ENCODE measurements at regions not wholly inside any gene's neighbourhood (a gene's known extent, or its start where the extent isn't known, plus 50 kb on each side); places are given as distances from the start of the nearest gene placed in this dataset.

DNA sequence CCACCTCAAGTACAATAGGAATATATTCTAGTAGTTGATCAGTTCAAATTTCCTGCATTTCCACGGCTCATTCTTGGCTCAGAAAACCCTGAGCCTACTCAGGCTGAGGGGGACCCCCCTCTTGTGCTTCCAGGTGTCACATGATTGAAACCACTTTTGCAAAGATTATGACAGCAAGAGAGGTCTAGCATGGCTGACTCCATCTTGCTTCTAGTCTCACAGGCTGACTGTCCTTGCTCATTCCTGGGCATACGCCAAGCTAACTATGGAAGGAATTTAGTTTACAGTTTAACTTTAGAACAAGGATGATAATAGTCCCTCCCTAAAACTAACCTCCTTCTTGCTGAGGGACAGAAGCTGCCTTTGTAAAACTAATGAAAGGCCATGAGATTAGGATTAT, 154.1 kb downstream of the SNX18 start:
- ATAC-seq (no peak), DNase-seq (no peak)
- Histone ChIP-seq H4K20me1 (ENCODE audit: low read length) (no peaks in the 10 kb centered on the region), H3K27ac (ENCODE audit: low read length) (no peak overlapping the region), H3K9ac (ENCODE audit: low read length) (no peak overlapping the region), H3K79me2 (ENCODE audit: low read length) (no peaks in the 10 kb centered on the region), H3K4me2 (ENCODE audit: low read length) (no peak overlapping the region), H3K4me3 (ENCODE audit: low read length) (no peak overlapping the region), H3K9me3 (ENCODE audit: low read length) (no peaks in the 10 kb centered on the region), H3K9me2 (replicated peaks; ENCODE audit: low read length) (no peaks in the 10 kb centered on the region), H3K36me3 (ENCODE audit: low read depth, low read length) (no peaks in the 10 kb centered on the region), H3K4me1 (ENCODE audit: insufficient read depth, low read length) (no peaks in the 10 kb centered on the region), H2AFZ (ENCODE audit: low read length) (no peak overlapping the region), H3F3A (ENCODE audit: low read length, unreplicated experiment) (no peaks in the 10 kb centered on the region), H3K27me3 (ENCODE audit: low read length) (no peaks in the 10 kb centered on the region)
- no TSS peak for BruUV-seq (replicated peaks)
- TF ChIP-seq EZH2phosphoT487 (IDR thresholded peaks at IDR 0.05; ENCODE audit: borderline replicate concordance, low read length) (no peak), EZH2 (IDR thresholded peaks at IDR 0.05; ENCODE audit: low read length, unreplicated experiment) (no peak)
- TF ChIP-seq, protein P1, sequence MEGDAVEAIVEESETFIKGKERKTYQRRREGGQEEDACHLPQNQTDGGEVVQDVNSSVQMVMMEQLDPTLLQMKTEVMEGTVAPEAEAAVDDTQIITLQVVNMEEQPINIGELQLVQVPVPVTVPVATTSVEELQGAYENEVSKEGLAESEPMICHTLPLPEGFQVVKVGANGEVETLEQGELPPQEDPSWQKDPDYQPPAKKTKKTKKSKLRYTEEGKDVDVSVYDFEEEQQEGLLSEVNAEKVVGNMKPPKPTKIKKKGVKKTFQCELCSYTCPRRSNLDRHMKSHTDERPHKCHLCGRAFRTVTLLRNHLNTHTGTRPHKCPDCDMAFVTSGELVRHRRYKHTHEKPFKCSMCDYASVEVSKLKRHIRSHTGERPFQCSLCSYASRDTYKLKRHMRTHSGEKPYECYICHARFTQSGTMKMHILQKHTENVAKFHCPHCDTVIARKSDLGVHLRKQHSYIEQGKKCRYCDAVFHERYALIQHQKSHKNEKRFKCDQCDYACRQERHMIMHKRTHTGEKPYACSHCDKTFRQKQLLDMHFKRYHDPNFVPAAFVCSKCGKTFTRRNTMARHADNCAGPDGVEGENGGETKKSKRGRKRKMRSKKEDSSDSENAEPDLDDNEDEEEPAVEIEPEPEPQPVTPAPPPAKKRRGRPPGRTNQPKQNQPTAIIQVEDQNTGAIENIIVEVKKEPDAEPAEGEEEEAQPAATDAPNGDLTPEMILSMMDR (conservative IDR thresholded peaks at IDR 0.05; ENCODE audit: low read depth, low read length): no peak
- ChIA-PET POLR2A (ENCODE audit: unreplicated experiment) (no interaction called here), CTCF (no interaction called here)
- intact Hi-C loops (cut with micrococcal nuclease): no loop called here

DNA sequence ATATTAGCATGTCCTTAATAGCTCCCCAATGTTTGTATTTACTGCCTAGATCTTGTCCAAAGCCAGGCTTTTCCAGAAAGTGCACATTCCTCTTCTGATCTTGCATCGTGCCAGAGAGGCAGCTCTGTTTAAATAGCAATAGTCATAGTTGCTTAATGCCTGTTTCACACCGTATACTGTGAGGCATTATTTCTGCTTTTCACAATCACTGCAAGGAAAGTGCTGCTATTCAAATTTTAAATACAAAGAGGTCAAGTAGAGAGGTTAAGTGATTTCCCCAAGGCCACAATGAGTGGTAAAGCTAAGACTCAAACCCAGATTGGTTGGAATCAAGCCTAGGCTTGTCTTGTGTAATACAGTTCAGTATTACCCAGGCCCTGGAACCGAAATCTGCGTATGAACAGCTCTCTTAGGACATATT, 153.6 kb downstream of the SNX18 start:
- Histone ChIP-seq H3K4me3 (ENCODE audit: low read length) (no peak overlapping the region), H3K4me2 (ENCODE audit: low read length) (no peak overlapping the region), H3K4me1 (ENCODE audit: insufficient read depth, low read length) (no peaks in the 10 kb centered on the region), H3K79me2 (ENCODE audit: low read length) (no peaks in the 10 kb centered on the region), H4K20me1 (ENCODE audit: low read length) (no peaks in the 10 kb centered on the region), H3K9ac (ENCODE audit: low read length) (no peak overlapping the region), H3K36me3 (ENCODE audit: low read depth, low read length) (no peaks in the 10 kb centered on the region), H3F3A (ENCODE audit: low read length, unreplicated experiment) (no peaks in the 10 kb centered on the region), H3K9me3 (ENCODE audit: low read length) (no peaks in the 10 kb centered on the region), H3K27me3 (ENCODE audit: low read length) (no peaks in the 10 kb centered on the region), H2AFZ (ENCODE audit: low read length) (no peak overlapping the region), H3K27ac (ENCODE audit: low read length) (no peak overlapping the region), H3K9me2 (replicated peaks; ENCODE audit: low read length) (no peaks in the 10 kb centered on the region)
- no peak for TF ChIP-seq EZH2 (IDR thresholded peaks at IDR 0.05; ENCODE audit: low read length, unreplicated experiment)
- TF ChIP-seq, protein P1 (conservative IDR thresholded peaks at IDR 0.05; ENCODE audit: low read depth, low read length): no peak
- TF ChIP-seq EZH2phosphoT487 (IDR thresholded peaks at IDR 0.05; ENCODE audit: borderline replicate concordance, low read length): no peak
- POLR2A ChIA-PET (ENCODE audit: unreplicated experiment): no interaction called here
- intact Hi-C loops (cut with micrococcal nuclease): no loop called here
- no peak for ATAC-seq
- BruUV-seq (replicated peaks): no TSS peak
- no peak for DNase-seq
- CTCF ChIA-PET: no interaction called here

DNA sequence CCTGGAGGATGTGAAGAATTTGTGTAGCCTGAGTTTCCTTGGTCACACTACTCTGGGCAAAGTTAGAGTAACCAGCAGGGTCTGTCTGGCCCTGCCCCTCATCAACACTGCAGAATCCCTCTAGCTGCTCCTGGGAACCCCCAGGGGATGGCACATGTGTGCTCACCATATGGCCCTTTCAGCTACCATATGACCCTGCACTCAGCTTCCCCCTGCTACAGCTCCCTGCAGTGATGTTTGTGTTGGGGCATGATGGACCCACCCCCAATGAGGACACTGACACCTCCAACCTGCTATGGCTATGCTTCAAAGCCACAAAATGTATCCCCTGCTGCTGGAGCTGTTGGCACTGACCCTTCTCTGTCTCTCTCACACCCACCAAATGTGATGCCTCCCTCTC, 152.7 kb downstream of the SNX18 start:
- POLR2A ChIA-PET (ENCODE audit: unreplicated experiment): no interaction called here

More for the DNA sequence above, 152.7 kb downstream of the SNX18 start:
- Histone ChIP-seq H4K20me1 (ENCODE audit: low read length) (no peaks in the 10 kb centered on the region), H3K4me2 (ENCODE audit: low read length) (no peak overlapping the region), H2AFZ (ENCODE audit: low read length) (no peak overlapping the region), H3K4me1 (ENCODE audit: insufficient read depth, low read length) (no peaks in the 10 kb centered on the region), H3K79me2 (ENCODE audit: low read length) (no peaks in the 10 kb centered on the region), H3K27me3 (ENCODE audit: low read length) (no peaks in the 10 kb centered on the region), H3K4me3 (ENCODE audit: low read length) (no peak overlapping the region), H3F3A (ENCODE audit: low read length, unreplicated experiment) (no peaks in the 10 kb centered on the region), H3K9me3 (ENCODE audit: low read length) (no peaks in the 10 kb centered on the region), H3K9ac (ENCODE audit: low read length) (no peak overlapping the region), H3K27ac (ENCODE audit: low read length) (no peak overlapping the region), H3K9me2 (replicated peaks; ENCODE audit: low read length) (no peaks in the 10 kb centered on the region), H3K36me3 (ENCODE audit: low read depth, low read length) (no peaks in the 10 kb centered on the region)
- DNase-seq: no peak
- no peak for ATAC-seq
- TF ChIP-seq EZH2 (IDR thresholded peaks at IDR 0.05; ENCODE audit: low read length, unreplicated experiment) (no peak), EZH2phosphoT487 (IDR thresholded peaks at IDR 0.05; ENCODE audit: borderline replicate concordance, low read length) (no peak)
- TF ChIP-seq, protein P1 (conservative IDR thresholded peaks at IDR 0.05; ENCODE audit: low read depth, low read length): no peak
- no TSS peak for BruUV-seq (replicated peaks)
- intact Hi-C loops (cut with micrococcal nuclease): no loop called here
- CTCF ChIA-PET: interaction anchor here (0.9 kb wide), 1 partner anchor 427 kb away, joined by 5 read pairs; no protein-coding TSS in a partner anchor
